NOMO-1 treated with DMSO at 0.1 percent for 48 hours (cell line): ENCODE measurements at regions not wholly inside any gene's neighbourhood (a gene's known extent, or its start where the extent isn't known, plus 50 kb on each side); places are given as distances from the start of the nearest gene placed in this dataset.

Experiments used
- DNase-seq: peaks from one replicate; lab custom pipeline; 2025; ENCODE audit not compliant: unreplicated experiment; lab: John Stamatoyannopoulos, UW

GRCh38 chr2:16019060-16019480 lies 78.7 kb downstream of the MYCN start:
- DNase-seq, result no peak

GRCh38 chr2:16018277-16019059 lies 78.1 kb downstream of the MYCN start:
- no peak for DNase-seq

- DNase-seq, result no peak
Measured at GRCh38 chr2:16016282-16016681, 75.9 kb downstream of the MYCN start.

GRCh38 chr2:16015903-16016265 lies 75.5 kb downstream of the MYCN start:
- DNase-seq, result no peak

GRCh38 chr2:16015210-16015902 lies 75.0 kb downstream of the MYCN start:
- no peak for DNase-seq

GRCh38 chr2:16014802-16015201 lies 74.5 kb downstream of the MYCN start:
- no peak for DNase-seq

GRCh38 chr2:16014041-16014787 lies 73.9 kb downstream of the MYCN start:
- DNase-seq, result no peak

- DNase-seq, result no peak
Measured at GRCh38 chr2:16013359-16013911, 73.1 kb downstream of the MYCN start.

- no peak for DNase-seq
Measured at GRCh38 chr2:16012626-16013358, 72.4 kb downstream of the MYCN start.

GRCh38 chr2:16012029-16012596 lies 71.8 kb downstream of the MYCN start:
- DNase-seq, result no peak

- DNase-seq, result no peak
Measured at GRCh38 chr2:16011621-16011960, 71.2 kb downstream of the MYCN start.

- no peak for DNase-seq
Measured at GRCh38 chr2:16010951-16011620, 70.7 kb downstream of the MYCN start.

GRCh38 chr2:16010011-16010410 lies 69.7 kb downstream of the MYCN start:
- DNase-seq, result no peak

- no peak for DNase-seq
Measured at GRCh38 chr2:16009560-16009959, 69.2 kb downstream of the MYCN start.

GRCh38 chr2:16008856-16009255 lies 68.5 kb downstream of the MYCN start:
- no peak for DNase-seq

GRCh38 chr2:16008331-16008850 lies 68.0 kb downstream of the MYCN start:
- no peak for DNase-seq

GRCh38 chr2:16007167-16007934 lies 67.0 kb downstream of the MYCN start:
- DNase-seq, result no peak

- DNase-seq, result no peak
Measured at GRCh38 chr2:16006537-16007166, 66.3 kb downstream of the MYCN start.
